ENCODE measurements at regions not wholly inside any gene's neighbourhood (a gene's known extent, or its start where the extent isn't known, plus 50 kb on each side); places are given as distances from the start of the nearest gene placed in this dataset.

- no peak for TF ChIP-seq EZH2 (IDR thresholded peaks at IDR 0.05; ENCODE audit: insufficient read depth, poor library complexity, severe bottlenecking)
- no peak for TF ChIP-seq EZH2phosphoT487 (IDR thresholded peaks at IDR 0.05; ENCODE audit: insufficient read depth, low read depth)
Observed at GRCh38 chr11:70695086-70695960, 297.0 kb downstream of the CTTN start.

Data from GM23248 (cell line).